Brain microvascular endothelial cell (primary cell): ENCODE measurements at regions not wholly inside any gene's neighbourhood (a gene's known extent, or its start where the extent isn't known, plus 50 kb on each side); places are given as distances from the start of the nearest gene placed in this dataset.

ENCODE experiments used
- DNase-seq: peaks from one replicate; pipeline ENCODE4 v3.0.0-alpha.2; 2020
- H3K27ac ChIP-seq: fragments of 250-450 bp; sonication (Bioruptor Pico); 2 replicates; pipeline ENCODE4 v1.5.1; 2020; ENCODE audit warnings: mild to moderate bottlenecking, moderate library complexity
- H3K27me3 ChIP-seq: fragments of 250-450 bp; sonication (Bioruptor Pico); replicated peaks from 2 replicates; pipeline ENCODE4 v1.5.1; 2020; ENCODE audit warnings: mild to moderate bottlenecking
- H3K36me3 ChIP-seq: fragments of 250-450 bp; sonication (Bioruptor Pico); replicated peaks from 2 replicates; pipeline ENCODE4 v1.5.1; 2020; ENCODE audit warnings: mild to moderate bottlenecking
- H3K4me3 ChIP-seq: 2 replicates; pipeline ENCODE4 v1.5.1; 2011; ENCODE audit warnings: low read depth, mild to moderate bottlenecking, control low read depth, low read length, moderate library complexity
- in situ Hi-C: cut with HindIII; loops from 2 replicates; pipeline ENCODE4 v1.10.0; 2017; ENCODE audit warnings: low sequenced_read_pairs, low pct_ligation_motif_present
- TF ChIP-seq, protein P1 (sequence below): IDR thresholded peaks from 2 replicates; pipeline ENCODE4 v1.5.1; 2011; ENCODE audit warnings: low read depth, mild to moderate bottlenecking, moderate library complexity, low read length, control low read depth, inconsistent platforms; ENCODE audit errors: missing control alignments

DNA sequence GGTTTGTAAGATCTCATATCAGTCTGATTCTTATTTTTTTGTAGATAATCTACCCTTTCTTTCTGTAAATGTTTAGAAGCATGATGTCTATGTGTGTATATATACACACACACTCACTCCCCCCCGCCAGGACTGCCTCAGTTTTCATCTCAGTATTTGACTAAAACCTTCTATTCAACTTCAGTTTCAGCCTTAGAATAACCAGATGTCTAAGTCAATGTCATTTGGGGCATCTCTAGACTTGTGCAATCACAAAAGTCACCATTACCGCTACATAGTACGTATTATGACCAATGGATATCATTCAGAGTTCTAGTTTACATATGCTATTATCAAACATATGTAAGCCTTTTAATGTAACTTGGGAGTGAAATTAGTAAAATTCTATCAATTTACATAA, 53.3 kb upstream of the BOLA1 start:
- H3K27me3 ChIP-seq, result no peaks in the 10 kb centered on the region
- DNase-seq, result no peak
- TF ChIP-seq, protein P1, sequence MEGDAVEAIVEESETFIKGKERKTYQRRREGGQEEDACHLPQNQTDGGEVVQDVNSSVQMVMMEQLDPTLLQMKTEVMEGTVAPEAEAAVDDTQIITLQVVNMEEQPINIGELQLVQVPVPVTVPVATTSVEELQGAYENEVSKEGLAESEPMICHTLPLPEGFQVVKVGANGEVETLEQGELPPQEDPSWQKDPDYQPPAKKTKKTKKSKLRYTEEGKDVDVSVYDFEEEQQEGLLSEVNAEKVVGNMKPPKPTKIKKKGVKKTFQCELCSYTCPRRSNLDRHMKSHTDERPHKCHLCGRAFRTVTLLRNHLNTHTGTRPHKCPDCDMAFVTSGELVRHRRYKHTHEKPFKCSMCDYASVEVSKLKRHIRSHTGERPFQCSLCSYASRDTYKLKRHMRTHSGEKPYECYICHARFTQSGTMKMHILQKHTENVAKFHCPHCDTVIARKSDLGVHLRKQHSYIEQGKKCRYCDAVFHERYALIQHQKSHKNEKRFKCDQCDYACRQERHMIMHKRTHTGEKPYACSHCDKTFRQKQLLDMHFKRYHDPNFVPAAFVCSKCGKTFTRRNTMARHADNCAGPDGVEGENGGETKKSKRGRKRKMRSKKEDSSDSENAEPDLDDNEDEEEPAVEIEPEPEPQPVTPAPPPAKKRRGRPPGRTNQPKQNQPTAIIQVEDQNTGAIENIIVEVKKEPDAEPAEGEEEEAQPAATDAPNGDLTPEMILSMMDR, result no peak
- in situ Hi-C loops, result no loop called here
- no peak overlapping the region for H3K4me3 ChIP-seq
- H3K27ac ChIP-seq, result no peak overlapping the region
- H3K36me3 ChIP-seq, result no peaks in the 10 kb centered on the region

DNA sequence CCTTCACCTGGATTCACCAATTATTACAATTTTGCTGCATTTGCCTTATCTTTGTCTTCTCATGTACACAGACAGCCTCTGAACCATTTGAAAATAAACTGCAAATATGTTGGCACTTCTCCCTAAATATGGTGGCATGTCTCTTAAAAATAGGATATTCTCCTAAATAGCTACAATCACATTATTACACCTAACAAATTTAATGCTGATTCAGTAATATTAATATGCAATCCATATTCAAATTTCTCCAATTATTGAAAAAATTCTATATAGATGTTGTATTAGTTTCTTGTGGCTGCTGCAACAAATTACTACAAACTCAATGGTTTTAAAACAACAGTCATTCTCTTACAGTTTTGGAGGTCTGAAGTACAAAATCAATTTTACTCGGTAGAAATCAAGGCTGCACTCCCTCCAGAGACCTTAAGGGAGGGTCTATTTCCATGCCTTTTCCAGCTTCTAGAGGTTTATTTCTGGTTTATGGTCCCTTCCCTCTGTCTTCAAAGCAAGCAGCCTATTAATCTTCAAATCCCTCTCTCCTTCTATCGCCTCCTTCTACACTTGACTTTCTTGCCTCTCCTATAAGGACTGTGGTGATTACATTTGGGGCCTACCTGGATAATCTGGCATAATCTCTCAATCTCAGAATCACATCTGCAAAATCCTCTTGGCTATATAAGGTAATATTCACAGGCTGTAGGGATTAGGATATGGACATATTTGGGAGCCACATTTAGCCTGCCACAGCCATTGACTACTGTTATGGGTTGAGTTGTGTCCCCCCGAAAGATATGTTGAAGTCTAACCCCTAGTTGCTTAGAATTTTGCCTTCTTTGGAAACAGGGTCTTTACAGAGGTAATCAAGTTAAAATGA, 52.5 kb upstream of the BOLA1 start:
- no peak overlapping the region for H3K4me3 ChIP-seq
- no peaks in the 10 kb centered on the region for H3K27me3 ChIP-seq
- H3K27ac ChIP-seq, result no peak overlapping the region
- in situ Hi-C loops, result no loop called here
- DNase-seq, result no peak
- no peaks in the 10 kb centered on the region for H3K36me3 ChIP-seq
- TF ChIP-seq, protein P1, result no peak

DNA sequence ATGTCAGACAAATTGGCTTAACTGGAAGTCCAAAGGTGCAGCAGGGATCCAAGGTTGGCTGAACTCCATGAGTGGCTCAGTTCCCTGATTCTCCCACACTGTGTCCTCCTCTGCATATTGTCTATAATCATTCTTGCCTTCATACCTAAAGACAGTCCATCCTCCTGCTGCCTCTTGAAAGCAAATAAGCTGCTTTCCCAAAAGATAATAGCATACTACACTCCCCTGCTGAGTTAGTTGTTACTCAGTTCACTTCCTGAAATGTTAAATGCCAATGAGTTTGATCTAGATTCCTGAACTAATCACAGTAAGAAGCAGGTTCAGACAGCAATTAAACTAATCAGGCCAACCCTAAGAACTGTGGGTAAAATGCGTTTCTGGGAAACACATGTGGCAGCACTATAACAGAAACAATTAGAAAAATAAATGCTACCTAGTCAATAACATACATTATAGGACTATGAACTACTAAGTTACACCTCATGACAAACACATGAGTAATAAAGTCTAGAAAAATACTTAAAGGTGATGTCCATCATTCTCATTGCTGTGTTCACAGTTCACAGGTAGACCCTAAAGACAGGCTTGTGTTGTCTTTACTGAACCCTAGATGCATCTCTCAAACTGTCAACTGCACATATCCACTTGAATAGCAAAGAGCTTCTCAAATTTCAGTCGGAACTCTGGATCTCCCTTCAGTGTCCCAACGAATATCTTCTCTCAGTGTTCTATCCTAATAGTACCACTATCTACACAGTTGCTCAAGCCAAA, 50.8 kb upstream of the BOLA1 start:
- Histone ChIP-seq H3K36me3 (no peaks in the 10 kb centered on the region), H3K27me3 (no peaks in the 10 kb centered on the region), H3K4me3 (no peak overlapping the region), H3K27ac (no peak overlapping the region)
- in situ Hi-C loops, result no loop called here
- no peak for DNase-seq
- TF ChIP-seq, protein P1, result no peak

DNA sequence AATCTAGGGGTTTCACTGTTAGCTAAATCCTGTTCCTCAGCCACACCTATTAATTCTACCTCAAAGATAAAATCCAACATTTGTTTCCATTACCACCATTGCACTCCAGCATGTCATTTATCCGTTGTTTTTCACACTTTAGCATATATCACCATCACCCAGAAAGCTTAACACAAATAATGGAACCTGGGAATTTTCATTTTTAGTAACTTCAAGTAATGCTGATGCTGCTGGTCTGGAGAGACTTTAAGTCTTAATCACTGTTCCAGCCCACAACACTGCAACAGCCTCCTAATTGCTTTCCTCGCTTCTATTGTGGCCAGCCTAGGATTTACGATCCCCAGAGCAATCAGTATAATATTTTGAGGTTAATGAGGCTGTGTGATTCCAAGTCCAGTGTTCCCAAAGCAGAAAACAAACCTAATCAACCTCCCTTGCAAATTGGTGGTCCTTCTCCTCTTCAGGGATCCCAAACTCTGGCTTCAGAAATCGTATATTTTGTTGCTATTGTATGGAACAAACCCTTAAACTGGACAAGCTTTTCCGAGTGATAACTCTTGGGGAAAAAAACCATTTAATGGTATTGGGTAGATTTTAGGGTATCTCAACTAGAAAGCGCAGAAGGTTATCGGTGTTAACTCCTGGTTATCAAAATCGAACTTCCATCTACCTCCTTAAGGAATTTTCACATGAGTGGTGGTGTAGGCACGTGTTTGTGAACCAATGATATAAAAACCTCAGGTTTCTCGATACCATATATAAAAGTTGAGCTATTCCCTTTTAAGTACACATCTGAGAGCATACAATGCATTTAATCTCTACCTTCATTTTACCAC, 50.0 kb upstream of the BOLA1 start:
- no peaks in the 10 kb centered on the region for H3K36me3 ChIP-seq
- no peaks in the 10 kb centered on the region for H3K27me3 ChIP-seq
- in situ Hi-C loops, result no loop called here

More for the DNA sequence above, 50.0 kb upstream of the BOLA1 start:
- TF ChIP-seq, protein P1, result no peak
- Histone ChIP-seq H3K4me3 (peak overlapping the region; percentile 52), H3K27ac (peak overlapping the region; percentile 54)
- DNase-seq, result no peak
